ENCODE measurements at regions not wholly inside any gene's neighbourhood (a gene's known extent, or its start where the extent isn't known, plus 50 kb on each side); places are given as distances from the start of the nearest gene placed in this dataset.

DNA sequence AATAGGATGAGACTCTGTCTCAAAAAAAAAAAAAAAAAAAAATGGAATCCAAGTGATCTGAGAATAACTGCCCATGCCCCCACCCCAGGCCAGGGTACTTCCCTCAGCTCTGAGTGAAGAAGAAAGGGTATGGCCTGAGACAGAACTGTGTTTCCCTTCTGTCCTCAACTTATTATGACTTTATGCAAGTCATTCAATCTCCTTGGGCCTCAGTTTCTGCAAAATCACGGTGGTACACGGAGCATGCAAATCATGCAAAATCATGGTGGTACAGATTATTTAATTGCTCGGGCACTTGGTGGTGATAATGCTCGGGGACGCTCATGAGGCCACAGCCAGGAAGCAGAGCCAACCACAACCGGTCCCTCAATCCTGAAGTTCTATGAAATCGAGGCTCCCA lies 56.5 kb upstream of the TBX3 start:
- TF ChIP-seq, protein P1, sequence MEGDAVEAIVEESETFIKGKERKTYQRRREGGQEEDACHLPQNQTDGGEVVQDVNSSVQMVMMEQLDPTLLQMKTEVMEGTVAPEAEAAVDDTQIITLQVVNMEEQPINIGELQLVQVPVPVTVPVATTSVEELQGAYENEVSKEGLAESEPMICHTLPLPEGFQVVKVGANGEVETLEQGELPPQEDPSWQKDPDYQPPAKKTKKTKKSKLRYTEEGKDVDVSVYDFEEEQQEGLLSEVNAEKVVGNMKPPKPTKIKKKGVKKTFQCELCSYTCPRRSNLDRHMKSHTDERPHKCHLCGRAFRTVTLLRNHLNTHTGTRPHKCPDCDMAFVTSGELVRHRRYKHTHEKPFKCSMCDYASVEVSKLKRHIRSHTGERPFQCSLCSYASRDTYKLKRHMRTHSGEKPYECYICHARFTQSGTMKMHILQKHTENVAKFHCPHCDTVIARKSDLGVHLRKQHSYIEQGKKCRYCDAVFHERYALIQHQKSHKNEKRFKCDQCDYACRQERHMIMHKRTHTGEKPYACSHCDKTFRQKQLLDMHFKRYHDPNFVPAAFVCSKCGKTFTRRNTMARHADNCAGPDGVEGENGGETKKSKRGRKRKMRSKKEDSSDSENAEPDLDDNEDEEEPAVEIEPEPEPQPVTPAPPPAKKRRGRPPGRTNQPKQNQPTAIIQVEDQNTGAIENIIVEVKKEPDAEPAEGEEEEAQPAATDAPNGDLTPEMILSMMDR (IDR thresholded peaks at IDR 0.05; ENCODE audit: low read depth, low read length) = no peak
- TF ChIP-seq POLR2A (IDR thresholded peaks at IDR 0.05; ENCODE audit: extremely low read depth, insufficient read length) (no peak), MYC (IDR thresholded peaks at IDR 0.05; ENCODE audit: low read depth, low read length) (no peak)
- TF ChIP-seq, protein P2, sequence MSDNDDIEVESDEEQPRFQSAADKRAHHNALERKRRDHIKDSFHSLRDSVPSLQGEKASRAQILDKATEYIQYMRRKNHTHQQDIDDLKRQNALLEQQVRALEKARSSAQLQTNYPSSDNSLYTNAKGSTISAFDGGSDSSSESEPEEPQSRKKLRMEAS (IDR thresholded peaks at IDR 0.05; ENCODE audit: low read depth, low read length) = no peak
